ENCODE measurements at regions not wholly inside any gene's neighbourhood (a gene's known extent, or its start where the extent isn't known, plus 50 kb on each side); places are given as distances from the start of the nearest gene placed in this dataset.

DNA sequence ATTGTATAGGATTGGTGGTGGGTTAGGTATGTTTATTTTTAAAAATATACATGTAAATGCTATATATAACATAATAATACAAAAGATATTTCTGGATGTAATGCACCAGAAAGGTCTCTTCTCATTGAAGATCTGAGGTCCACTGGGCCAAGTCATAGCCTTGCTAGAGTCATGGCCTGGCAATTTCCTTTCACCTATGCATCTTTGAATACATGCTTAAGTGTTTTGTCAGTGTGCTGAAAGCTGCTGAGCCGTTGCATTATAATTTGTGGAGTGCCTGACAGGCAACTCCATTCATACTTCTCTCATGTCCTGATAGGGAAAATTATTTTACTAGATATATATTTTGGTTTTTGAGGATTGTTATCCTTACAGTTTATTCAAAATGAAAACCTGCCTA is 410.2 kb upstream of the CT83 start:
- TF ChIP-seq, protein P1, sequence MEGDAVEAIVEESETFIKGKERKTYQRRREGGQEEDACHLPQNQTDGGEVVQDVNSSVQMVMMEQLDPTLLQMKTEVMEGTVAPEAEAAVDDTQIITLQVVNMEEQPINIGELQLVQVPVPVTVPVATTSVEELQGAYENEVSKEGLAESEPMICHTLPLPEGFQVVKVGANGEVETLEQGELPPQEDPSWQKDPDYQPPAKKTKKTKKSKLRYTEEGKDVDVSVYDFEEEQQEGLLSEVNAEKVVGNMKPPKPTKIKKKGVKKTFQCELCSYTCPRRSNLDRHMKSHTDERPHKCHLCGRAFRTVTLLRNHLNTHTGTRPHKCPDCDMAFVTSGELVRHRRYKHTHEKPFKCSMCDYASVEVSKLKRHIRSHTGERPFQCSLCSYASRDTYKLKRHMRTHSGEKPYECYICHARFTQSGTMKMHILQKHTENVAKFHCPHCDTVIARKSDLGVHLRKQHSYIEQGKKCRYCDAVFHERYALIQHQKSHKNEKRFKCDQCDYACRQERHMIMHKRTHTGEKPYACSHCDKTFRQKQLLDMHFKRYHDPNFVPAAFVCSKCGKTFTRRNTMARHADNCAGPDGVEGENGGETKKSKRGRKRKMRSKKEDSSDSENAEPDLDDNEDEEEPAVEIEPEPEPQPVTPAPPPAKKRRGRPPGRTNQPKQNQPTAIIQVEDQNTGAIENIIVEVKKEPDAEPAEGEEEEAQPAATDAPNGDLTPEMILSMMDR (conservative IDR thresholded peaks at IDR 0.05): no peak
- no peak for TF ChIP-seq EZH2 (IDR thresholded peaks at IDR 0.05; ENCODE audit: low read depth)
